Adrenal gland (tissue), 9 donors: ENCODE measurements at regions not wholly inside any gene's neighbourhood (a gene's known extent, or its start where the extent isn't known, plus 50 kb on each side); places are given as distances from the start of the nearest gene placed in this dataset.

ENCODE experiments used
- DNase-seq, 7 donors: peaks; one replicate each; pipeline ENCODE4 v3.0.0-alpha.2; 2019 to 2020
- H3K27ac ChIP-seq, 5 donors: fragments of 200-600 bp; sonication (generic) in 4 of 5; 1 replicate in 3 of 5; 2 replicates in 2 of 5; pipeline versions ENCODE4 v1.5.1 to v1.8.0; 2016 to 2020; ENCODE audit warnings: mild to moderate bottlenecking in 1 of 5
- H3K27me3 ChIP-seq: fragments of 200-600 bp; 2 replicates; pipeline ENCODE4 v1.8.0; 2021
- H3K36me3 ChIP-seq, 2 donors: fragments of 200-600 bp; replicated peaks in 1 of 2; 1 replicate in 1 of 2; 2 replicates in 1 of 2; pipeline versions ENCODE4 v1.5.1 to v1.8.0; 2018 to 2022
- H3K4me1 ChIP-seq, 2 donors: fragments of 200-600 bp; replicated peaks in 1 of 2; 1 replicate in 1 of 2; 2 replicates in 1 of 2; pipeline versions ENCODE4 v1.5.1 to v1.8.0; 2018 to 2021
- H3K4me3 ChIP-seq, 4 donors: fragments of 200-600 bp; sonication (generic) in 3 of 4; one replicate each; pipeline ENCODE4 v1.5.1; 2016 to 2018
- H3K9me3 ChIP-seq, 3 donors: fragments of 200-600 bp; sonication (generic) in 1 of 3; replicated peaks in 1 of 3; 1 replicate in 2 of 3; 2 replicates in 1 of 3; pipeline versions ENCODE4 v1.5.1 to v1.8.0; 2016 to 2021
- POLR2A ChIP-seq, 2 donors: fragments of 450-650 bp; IDR thresholded peaks; one replicate each; pipeline ENCODE4 v1.6.1; 2017; ENCODE audit warnings: antibody characterized with exemption in 2 of 2, mild to moderate bottlenecking in 2 of 2, moderate library complexity in 1 of 2
- WGBS, 4 donors: extraction: QIAGEN DNeasy Blood & Tissue Kit in 2 of 4; methylation state at CpG; one replicate each; pipeline versions ENCODE4 v1.1.5 to v1.1.7; 2013 to 2017; 5-methylcytosine and 5-hydroxymethylcytosine counted together
- intact Hi-C, 2 donors: fragments of 100-400 bp; cut with DNase I; formaldehyde crosslinking; loops; one replicate each; pipeline versions ENCODE4 v1.14.1 to v1.15.0; 2022 to 2023
- TF ChIP-seq, protein P1 (sequence below), 6 experiments: fragments of 450-650 bp in 4 of 6; fragments of 200-600 bp in 2 of 6; sonication (generic) in 1 of 6; IDR thresholded peaks; 1 replicate in 5 of 6; 2 replicates in 1 of 6; pipeline versions ENCODE4 v1.5.1 to v1.8.0; 2016 to 2021; ENCODE audit warnings: antibody characterized with exemption in 6 of 6, mild to moderate bottlenecking in 2 of 6, moderate library complexity in 1 of 6
- donor health status: healthy with polysubstance abuse.
- donor health status: Bipolar disorder and iron deficiency.
- donor health status: DM: yes; HTN: yes; CAD: no.
- donor health status: DM: no; HTN: no; CAD: no.
- donor health status: DM: no; HTN: no; CAD: no.

DNA sequence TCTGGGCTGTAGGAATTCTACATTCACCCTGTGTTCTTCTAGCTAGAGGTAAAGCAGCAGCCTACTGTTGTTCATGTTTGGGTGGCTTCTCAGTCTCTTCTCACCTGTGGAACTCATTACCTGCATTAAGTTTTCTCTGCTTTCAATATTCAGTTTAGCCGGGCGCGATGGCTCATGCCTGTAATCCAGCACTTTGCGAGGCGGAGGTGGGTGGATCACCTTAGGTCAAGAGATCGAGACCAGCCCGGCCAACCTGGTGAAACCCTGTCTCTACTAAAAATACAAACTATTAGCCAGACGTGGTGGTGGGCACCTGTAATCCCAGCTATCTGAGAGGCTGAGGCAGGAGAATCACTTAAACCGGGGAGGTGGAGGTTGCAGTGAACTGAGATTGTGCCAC, 139.8 kb upstream of the UBE2E3 start:
- Histone ChIP-seq H3K36me3 (no peaks in the 10 kb centered on the region), H3K27me3 (no peaks in the 10 kb centered on the region), H3K27ac (no peak overlapping the region), H3K4me1 (no peaks in the 10 kb centered on the region), H3K4me3 (no peak overlapping the region), H3K9me3 (no peaks in the 10 kb centered on the region)
- 88 to 94% (median 92%) methylated on average over 9 of the region's 9 CpGs for WGBS, 4 donors
- TF ChIP-seq, protein P1, sequence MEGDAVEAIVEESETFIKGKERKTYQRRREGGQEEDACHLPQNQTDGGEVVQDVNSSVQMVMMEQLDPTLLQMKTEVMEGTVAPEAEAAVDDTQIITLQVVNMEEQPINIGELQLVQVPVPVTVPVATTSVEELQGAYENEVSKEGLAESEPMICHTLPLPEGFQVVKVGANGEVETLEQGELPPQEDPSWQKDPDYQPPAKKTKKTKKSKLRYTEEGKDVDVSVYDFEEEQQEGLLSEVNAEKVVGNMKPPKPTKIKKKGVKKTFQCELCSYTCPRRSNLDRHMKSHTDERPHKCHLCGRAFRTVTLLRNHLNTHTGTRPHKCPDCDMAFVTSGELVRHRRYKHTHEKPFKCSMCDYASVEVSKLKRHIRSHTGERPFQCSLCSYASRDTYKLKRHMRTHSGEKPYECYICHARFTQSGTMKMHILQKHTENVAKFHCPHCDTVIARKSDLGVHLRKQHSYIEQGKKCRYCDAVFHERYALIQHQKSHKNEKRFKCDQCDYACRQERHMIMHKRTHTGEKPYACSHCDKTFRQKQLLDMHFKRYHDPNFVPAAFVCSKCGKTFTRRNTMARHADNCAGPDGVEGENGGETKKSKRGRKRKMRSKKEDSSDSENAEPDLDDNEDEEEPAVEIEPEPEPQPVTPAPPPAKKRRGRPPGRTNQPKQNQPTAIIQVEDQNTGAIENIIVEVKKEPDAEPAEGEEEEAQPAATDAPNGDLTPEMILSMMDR (IDR thresholded peaks at IDR 0.05): no peak
- no peak for TF ChIP-seq POLR2A (IDR thresholded peaks at IDR 0.05)
- no peak for DNase-seq
- intact Hi-C loops: no loop called here

DNA sequence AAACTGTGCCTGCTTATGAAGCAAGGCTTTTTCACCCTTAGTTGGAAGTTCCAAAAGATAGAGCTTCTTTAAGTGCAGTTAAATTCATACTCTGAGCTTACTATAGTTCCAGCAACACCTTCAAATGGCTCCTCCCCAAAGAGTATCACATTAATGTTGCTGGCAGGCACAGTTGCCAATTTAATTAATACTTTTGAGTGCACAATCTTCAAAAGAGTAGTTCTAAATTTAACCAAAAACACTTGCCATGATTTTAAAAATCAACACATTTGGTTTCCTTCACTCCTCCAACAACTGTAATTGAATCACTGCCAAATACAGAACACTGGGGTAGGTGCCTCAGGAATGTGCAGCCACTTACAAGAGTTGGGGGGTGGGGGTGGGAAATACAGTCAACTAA, 150.6 kb upstream of the UBE2E3 start:
- Histone ChIP-seq H3K27me3 (no peaks in the 10 kb centered on the region), H3K36me3 (no peaks in the 10 kb centered on the region), H3K9me3 (no peaks in the 10 kb centered on the region), H3K4me3 (no peak overlapping the region), H3K27ac (no peak overlapping the region), H3K4me1 (no peaks in the 10 kb centered on the region)
- intact Hi-C loops: no loop called here
- no peak for DNase-seq
- TF ChIP-seq, protein P1 (IDR thresholded peaks at IDR 0.05): no peak
- TF ChIP-seq POLR2A (IDR thresholded peaks at IDR 0.05): no peak

DNA sequence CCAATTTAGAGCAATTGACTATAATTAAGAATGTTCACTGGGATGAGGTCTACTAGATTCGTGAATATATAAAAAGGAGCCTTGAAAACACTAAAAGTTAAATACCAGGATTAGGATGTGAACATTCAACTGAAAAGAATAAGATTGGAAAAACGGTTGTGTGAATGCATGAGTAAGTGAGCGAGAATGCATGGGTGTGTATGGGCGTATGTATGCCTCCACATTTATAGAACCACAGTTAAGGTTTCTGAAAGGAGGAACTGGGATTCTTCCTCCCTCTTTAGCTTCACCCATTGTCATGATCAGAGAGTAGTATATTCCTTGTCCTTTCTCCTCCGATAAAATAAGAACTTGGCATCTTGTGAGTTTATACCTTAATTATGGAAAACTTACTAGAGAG, 151.1 kb upstream of the UBE2E3 start:
- no peak overlapping the region for H3K4me3 ChIP-seq
- H3K27me3 ChIP-seq: no peaks in the 10 kb centered on the region
- H3K9me3 ChIP-seq: no peaks in the 10 kb centered on the region
- WGBS, 4 donors: 76 to 82% (median 80%) methylated on average over 5 of the region's 5 CpGs
- no peaks in the 10 kb centered on the region for H3K4me1 ChIP-seq
- intact Hi-C loops: no loop called here
- DNase-seq: no peak
- no peak overlapping the region for H3K27ac ChIP-seq
- no peak for TF ChIP-seq POLR2A (IDR thresholded peaks at IDR 0.05)
- TF ChIP-seq, protein P1 (IDR thresholded peaks at IDR 0.05): no peak
- H3K36me3 ChIP-seq: no peaks in the 10 kb centered on the region

DNA sequence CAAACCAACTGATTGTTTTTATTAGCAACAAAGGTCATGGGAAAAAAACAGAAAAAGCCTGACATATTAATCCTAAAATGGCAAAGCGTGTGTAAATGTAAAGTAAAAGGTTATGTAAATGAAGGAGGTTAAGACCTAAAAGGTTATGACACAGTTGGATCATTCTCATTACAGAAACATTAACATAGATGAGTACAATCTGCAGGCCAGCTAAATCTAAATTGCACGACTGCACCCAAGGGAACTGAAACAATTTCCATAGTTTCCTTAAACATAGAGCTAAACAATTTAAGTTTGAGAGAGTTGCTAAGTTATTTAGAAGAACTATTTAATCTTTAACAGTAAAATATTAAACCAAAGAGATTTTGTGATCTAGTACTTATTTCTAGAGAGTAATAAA, 151.6 kb upstream of the UBE2E3 start:
- H3K36me3 ChIP-seq: no peaks in the 10 kb centered on the region
- H3K4me3 ChIP-seq: no peak overlapping the region
- no peaks in the 10 kb centered on the region for H3K9me3 ChIP-seq
- no peaks in the 10 kb centered on the region for H3K4me1 ChIP-seq
- TF ChIP-seq, protein P1 (IDR thresholded peaks at IDR 0.05): no peak
- TF ChIP-seq POLR2A (IDR thresholded peaks at IDR 0.05): no peak
- H3K27me3 ChIP-seq: no peaks in the 10 kb centered on the region
- intact Hi-C loops: no loop called here
- WGBS, 4 donors: 68 to 82% (median 73%) methylated on average over 2 of the region's 2 CpGs
- no peak for DNase-seq
- no peak overlapping the region for H3K27ac ChIP-seq
